ENCODE measurements at regions not wholly inside any gene's neighbourhood (a gene's known extent, or its start where the extent isn't known, plus 50 kb on each side); places are given as distances from the start of the nearest gene placed in this dataset.
A peak's percentile ranks its signal among the peaks of the same experiment; 100 is the strongest.

GRCh38 chr13:50685956-50686355 is 157.5 kb downstream of the DLEU7 start:
- no peak for DNase-seq (ENCODE audit: low spot score)
- in situ Hi-C loops (cut with HindIII; ENCODE audit: low sequenced_read_pairs): no loop called here

- DNase-seq (ENCODE audit: low spot score): no peak
- in situ Hi-C loops (cut with HindIII; ENCODE audit: low sequenced_read_pairs): no loop called here
Observed at GRCh38 chr13:50686551-50686950, 156.9 kb downstream of the DLEU7 start.

GRCh38 chr13:50687545-50687944 is 155.9 kb downstream of the DLEU7 start:
- in situ Hi-C loops (cut with HindIII; ENCODE audit: low sequenced_read_pairs): no loop called here
- no peak for DNase-seq (ENCODE audit: low spot score)

GRCh38 chr13:50690006-50690405 is 153.5 kb downstream of the DLEU7 start:
- no peak for DNase-seq (ENCODE audit: low spot score)
- in situ Hi-C loops (cut with HindIII; ENCODE audit: low sequenced_read_pairs): no loop called here

GRCh38 chr13:50691176-50691680 is 152.3 kb downstream of the DLEU7 start:
- in situ Hi-C loops (cut with HindIII; ENCODE audit: low sequenced_read_pairs): no loop called here

GRCh38 chr13:50691681-50692263 is 151.7 kb downstream of the DLEU7 start:
- in situ Hi-C loops (cut with HindIII; ENCODE audit: low sequenced_read_pairs): no loop called here
- no peak for DNase-seq (ENCODE audit: low spot score)

More at GRCh38 chr13:50691176-50691680, 152.3 kb downstream of the DLEU7 start:
- no peak for DNase-seq (ENCODE audit: low spot score)

GRCh38 chr13:50692396-50692915 is 151.0 kb downstream of the DLEU7 start:
- no peak for DNase-seq (ENCODE audit: low spot score)
- in situ Hi-C loops (cut with HindIII; ENCODE audit: low sequenced_read_pairs): no loop called here

- DNase-seq (ENCODE audit: low spot score): no peak
- in situ Hi-C loops (cut with HindIII; ENCODE audit: low sequenced_read_pairs): no loop called here
Observed at GRCh38 chr13:50693727-50694126, 149.8 kb downstream of the DLEU7 start.

GRCh38 chr13:50697746-50698539 is 145.5 kb downstream of the DLEU7 start:
- no peak for DNase-seq (ENCODE audit: low spot score)
- in situ Hi-C loops (cut with HindIII; ENCODE audit: low sequenced_read_pairs): no loop called here

- in situ Hi-C loops (cut with HindIII; ENCODE audit: low sequenced_read_pairs): no loop called here
- no peak for DNase-seq (ENCODE audit: low spot score)
Observed at GRCh38 chr13:50699874-50700663, 143.4 kb downstream of the DLEU7 start.

GRCh38 chr13:50700664-50701305 is 142.7 kb downstream of the DLEU7 start:
- DNase-seq (ENCODE audit: low spot score): no peak
- in situ Hi-C loops (cut with HindIII; ENCODE audit: low sequenced_read_pairs): no loop called here

GRCh38 chr13:50701469-50701868 is 142.0 kb downstream of the DLEU7 start:
- in situ Hi-C loops (cut with HindIII; ENCODE audit: low sequenced_read_pairs): no loop called here
- no peak for DNase-seq (ENCODE audit: low spot score)

GRCh38 chr13:50706505-50706904 is 137.0 kb downstream of the DLEU7 start:
- DNase-seq (ENCODE audit: low spot score): no peak
- in situ Hi-C loops (cut with HindIII; ENCODE audit: low sequenced_read_pairs): no loop called here

GRCh38 chr13:50707628-50708027 is 135.9 kb downstream of the DLEU7 start:
- peak; percentile 97 for DNase-seq (ENCODE audit: low spot score)
- in situ Hi-C loops (cut with HindIII; ENCODE audit: low sequenced_read_pairs): no loop called here

- DNase-seq (ENCODE audit: low spot score): no peak
- in situ Hi-C loops (cut with HindIII; ENCODE audit: low sequenced_read_pairs): no loop called here
Observed at GRCh38 chr13:50708461-50708860, 135.0 kb downstream of the DLEU7 start.

GRCh38 chr13:50709058-50709457 is 134.4 kb downstream of the DLEU7 start:
- DNase-seq (ENCODE audit: low spot score): no peak
- in situ Hi-C loops (cut with HindIII; ENCODE audit: low sequenced_read_pairs): no loop called here

- in situ Hi-C loops (cut with HindIII; ENCODE audit: low sequenced_read_pairs): no loop called here
- DNase-seq (ENCODE audit: low spot score): no peak
Observed at GRCh38 chr13:50711131-50711815, 132.2 kb downstream of the DLEU7 start.

GRCh38 chr13:50711996-50712395 is 131.5 kb downstream of the DLEU7 start:
- in situ Hi-C loops (cut with HindIII; ENCODE audit: low sequenced_read_pairs): no loop called here
- no peak for DNase-seq (ENCODE audit: low spot score)

- in situ Hi-C loops (cut with HindIII; ENCODE audit: low sequenced_read_pairs): no loop called here
- DNase-seq (ENCODE audit: low spot score): peak; percentile 95
Observed at GRCh38 chr13:50712456-50712855, 131.0 kb downstream of the DLEU7 start.
